HG03066 (cell line): ENCODE measurements at regions not wholly inside any gene's neighbourhood (a gene's known extent, or its start where the extent isn't known, plus 50 kb on each side); places are given as distances from the start of the nearest gene placed in this dataset.

Experiments
- ATAC-seq: cut with Tn5 transposase; IDR thresholded peaks from one replicate; pipeline ENCODE4 v1.9.1; 2021; ENCODE audit warnings: low read depth; ENCODE audit not compliant: unreplicated experiment

GRCh38 chr13:106721599-106721998 is 153.7 kb upstream of the ARGLU1 start:
- ATAC-seq = no peak

- ATAC-seq = no peak
Measured at GRCh38 chr13:106714271-106714982, 146.5 kb upstream of the ARGLU1 start.

DNA sequence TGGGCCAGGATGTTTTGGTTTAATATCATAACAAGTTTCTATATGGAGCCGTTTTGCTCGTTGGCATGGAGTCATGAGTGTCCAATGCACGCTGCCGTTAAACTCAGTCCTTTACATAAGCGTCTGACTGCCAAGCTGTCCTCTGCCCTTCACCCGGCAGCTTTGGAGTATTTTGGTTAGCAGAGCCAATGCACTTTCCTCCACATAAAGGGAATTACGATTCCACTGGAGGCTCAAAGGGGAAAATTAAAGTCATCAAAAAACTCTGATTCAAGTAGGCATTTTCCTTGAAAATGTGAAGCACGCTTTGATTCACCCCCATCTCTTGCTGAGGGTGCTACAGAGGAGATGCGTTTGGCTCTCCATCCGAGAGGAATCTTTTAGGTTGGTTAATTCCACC is 144.4 kb upstream of the ARGLU1 start:
- ATAC-seq = no peak

DNA sequence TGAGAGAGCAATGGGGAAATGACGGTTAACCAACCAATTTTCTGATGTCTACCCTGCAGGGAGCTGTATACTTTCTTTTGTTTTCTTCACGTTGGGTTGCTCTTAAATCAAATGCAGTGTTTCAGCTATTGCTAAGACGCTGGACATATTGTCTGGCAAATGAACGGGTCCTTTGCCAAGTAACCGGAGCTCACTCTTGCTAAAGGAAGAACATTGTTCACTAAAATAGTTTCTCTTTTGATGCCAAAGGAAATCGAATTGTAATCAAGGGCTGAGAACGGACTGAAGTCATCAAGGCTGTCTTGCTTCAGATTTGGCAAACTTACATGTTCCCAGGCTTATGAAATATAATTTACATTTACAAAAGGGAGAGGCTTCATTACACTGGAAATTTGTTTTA is 142.3 kb upstream of the ARGLU1 start:
- no peak for ATAC-seq

DNA sequence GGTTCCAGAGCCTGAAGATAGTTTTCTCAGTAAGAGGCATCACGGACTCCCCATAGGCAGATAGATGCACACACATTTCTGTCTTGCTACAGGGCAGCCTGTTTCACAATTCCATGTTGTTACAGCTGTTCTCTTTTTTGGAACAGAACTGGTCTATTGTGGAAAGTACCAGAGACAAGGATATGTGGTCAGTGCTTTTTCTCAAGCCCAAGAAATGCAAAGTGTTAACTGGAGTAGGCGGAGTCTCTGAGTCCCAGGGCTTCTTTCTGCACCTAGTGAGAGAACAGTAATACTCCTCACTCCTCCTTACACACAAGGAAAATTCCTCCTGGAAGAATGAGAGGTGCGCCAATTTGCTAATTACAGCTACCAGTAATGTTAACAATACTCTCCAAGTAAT is 141.6 kb upstream of the ARGLU1 start:
- no peak for ATAC-seq

GRCh38 chr13:106702505-106702904 is 134.6 kb upstream of the ARGLU1 start:
- ATAC-seq = no peak

- no peak for ATAC-seq
Measured at GRCh38 chr13:106701771-106702341, 133.9 kb upstream of the ARGLU1 start.

DNA sequence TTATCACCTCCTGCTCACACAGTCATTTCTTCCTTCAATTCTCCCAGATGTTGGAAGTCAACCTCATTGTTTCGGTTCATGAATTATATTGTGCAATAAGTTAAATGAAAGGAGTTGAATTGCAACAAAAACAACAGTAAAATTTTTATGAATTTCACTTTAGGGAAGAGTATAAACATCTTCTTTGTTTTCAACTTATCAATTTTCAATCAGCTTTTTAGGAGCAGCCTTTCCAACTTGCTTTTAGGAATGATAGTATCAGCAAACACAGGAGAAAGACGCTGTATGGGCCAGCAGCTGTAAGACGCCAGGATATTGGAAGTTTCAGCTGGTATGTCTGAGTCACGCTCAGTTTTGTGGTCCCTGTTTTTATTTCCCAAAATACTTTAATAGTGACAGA is 132.5 kb upstream of the ARGLU1 start:
- ATAC-seq = no peak

DNA sequence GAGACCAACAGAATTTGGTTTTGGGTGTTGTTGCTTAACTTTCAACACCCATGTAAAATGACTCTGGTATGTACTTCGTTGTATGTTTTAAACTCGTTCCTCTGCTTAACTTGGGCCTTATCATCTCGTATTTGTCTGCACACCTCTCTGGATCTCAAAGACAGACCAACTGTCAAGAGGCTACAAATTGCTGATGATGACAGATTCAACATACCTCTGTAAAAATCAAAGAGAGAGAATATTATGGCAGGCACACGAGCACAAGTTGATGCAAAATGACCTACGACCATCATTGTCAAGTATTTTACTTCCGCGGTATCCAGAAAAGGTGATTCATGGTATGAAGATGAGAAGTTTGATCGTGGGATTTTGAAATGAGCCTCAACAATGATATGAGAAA is 132.1 kb upstream of the ARGLU1 start:
- ATAC-seq = no peak

DNA sequence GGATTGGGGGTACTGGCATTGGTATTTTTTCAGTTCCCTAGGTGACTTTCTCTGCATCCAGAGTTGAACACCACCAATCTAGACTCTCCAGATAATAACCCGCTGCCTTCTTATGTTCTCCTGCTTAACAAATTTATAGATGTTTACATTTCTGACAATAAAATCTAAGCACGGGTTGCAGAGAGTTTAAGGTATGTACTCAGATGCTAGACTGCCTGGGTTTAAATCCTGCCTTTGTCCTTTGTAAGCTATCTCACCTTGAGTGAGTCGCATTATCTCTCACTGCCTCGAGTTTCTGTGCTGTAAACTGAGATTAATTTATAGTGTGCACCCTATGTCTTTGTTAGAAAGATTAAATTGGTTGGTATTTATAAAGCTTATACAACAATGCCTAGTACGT is 131.4 kb upstream of the ARGLU1 start:
- no peak for ATAC-seq

DNA sequence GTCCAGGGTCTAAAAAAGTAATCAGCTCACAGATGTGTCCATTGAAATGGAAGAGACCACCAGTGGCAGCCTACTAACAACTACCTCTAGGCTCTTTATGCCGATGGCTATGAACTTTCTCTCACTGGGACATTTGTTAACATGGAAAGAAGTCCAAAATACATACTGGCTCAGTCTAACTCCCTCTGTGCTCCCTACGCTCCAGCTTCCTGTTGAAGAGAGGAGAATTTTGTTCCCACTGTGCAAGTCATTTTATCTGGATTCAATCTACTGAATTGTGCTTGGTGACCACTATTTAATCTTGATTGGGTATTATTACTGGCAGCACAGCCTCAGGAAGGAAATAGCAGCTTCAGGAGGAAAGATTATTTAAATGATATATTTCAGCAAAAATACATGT is 128.8 kb upstream of the ARGLU1 start:
- ATAC-seq = no peak

- no peak for ATAC-seq
Measured at GRCh38 chr13:106696140-106696539, 128.2 kb upstream of the ARGLU1 start.

DNA sequence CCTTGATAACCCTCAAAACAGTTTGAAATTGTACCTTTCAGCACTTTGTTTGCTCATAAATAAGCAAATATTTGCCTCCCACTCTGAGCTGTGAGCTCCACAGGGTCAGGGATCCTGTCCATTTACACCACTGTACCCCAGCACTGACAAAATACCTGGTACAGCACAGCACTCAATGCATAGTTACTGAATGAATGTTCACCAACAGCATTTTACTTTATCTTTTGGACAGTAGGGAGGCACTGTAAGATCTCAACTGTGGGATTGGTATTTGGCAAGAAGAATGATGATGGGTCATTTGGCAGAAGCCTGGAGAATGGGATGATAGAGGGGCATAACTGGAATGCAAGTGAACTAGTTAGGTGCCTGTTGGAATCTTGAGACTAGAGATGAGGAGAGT is 127.2 kb upstream of the ARGLU1 start:
- no peak for ATAC-seq

DNA sequence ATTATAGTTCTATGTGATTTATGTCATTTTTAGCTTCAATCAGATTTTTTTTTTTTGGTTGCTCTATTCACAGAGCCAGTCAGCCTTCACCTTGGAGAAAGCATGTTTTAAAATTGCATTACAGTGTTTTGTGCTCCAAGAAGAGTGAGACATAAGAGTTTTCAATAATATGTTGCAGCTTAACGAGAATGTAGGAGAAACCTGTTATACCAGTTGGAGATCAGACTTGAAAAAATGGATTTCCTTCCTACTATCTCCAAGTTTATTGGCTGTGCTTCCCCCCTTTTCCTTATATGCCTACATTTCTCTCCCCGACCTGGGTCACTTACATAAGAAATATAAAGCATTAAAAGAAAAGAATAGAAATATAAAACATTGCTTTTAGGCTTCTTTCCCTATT is 123.9 kb upstream of the ARGLU1 start:
- no peak for ATAC-seq

- no peak for ATAC-seq
Measured at GRCh38 chr13:106691341-106691740, 123.4 kb upstream of the ARGLU1 start.

DNA sequence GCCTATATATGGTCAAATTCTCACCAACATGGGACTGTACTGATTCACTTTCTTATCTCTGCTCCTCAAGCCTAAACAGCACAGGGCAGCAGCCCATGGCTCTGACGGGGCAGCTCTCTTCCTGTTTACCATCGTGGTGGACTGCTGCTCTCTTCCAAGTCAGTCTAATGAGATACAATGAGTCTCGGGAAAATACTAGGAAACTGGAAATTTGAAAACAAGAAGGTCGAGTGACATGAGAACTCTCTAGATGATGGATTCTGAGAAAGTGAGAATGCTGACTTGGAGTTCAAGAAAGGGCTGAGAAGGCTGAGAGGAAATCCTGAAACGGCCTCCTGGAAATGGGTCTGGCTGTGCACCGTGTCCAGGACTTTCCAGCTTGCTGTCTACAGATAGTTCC is 122.8 kb upstream of the ARGLU1 start:
- ATAC-seq = no peak

DNA sequence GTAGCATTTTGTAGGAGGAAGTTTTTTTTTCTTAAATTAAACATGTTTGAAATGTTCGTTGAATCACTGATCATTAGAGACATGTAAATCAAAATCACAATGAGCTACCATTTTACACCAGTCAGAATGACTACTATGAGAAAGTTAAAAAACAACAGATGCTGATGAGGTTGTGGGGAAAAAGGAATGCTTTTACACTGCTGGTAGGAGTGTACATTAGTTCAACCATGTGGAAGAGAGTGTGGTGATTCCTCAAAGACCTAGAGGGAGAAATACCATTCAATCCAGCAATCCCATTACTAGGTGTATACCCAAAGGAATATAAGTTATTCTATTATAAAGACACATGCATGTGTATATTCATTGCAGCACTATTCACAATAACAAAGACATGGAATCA is 122.0 kb upstream of the ARGLU1 start:
- ATAC-seq = no peak

DNA sequence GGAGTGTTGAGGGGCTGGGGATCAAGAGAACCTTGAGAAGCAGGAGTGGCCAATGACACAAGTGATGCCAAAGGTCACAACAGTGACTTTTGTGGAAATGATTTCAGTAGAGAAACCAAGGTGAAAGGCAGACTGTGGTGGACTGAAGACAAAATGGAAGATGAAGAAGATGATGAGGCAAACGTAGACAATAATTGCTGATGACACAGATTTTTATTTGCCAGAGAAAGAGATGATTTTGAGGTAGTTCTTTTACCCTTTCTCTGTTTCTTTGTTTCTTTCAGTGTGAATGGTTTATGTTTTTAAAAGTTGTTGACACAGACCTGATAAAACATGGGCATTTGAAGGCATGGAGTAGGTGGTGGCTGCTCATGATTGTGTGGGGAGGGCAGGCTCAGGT is 121.0 kb upstream of the ARGLU1 start:
- no peak for ATAC-seq

GRCh38 chr13:106686163-106686562 is 118.2 kb upstream of the ARGLU1 start:
- no peak for ATAC-seq

GRCh38 chr13:106685143-106685542 is 117.2 kb upstream of the ARGLU1 start:
- ATAC-seq = no peak

GRCh38 chr13:106683918-106684317 is 116.0 kb upstream of the ARGLU1 start:
- ATAC-seq = no peak

DNA sequence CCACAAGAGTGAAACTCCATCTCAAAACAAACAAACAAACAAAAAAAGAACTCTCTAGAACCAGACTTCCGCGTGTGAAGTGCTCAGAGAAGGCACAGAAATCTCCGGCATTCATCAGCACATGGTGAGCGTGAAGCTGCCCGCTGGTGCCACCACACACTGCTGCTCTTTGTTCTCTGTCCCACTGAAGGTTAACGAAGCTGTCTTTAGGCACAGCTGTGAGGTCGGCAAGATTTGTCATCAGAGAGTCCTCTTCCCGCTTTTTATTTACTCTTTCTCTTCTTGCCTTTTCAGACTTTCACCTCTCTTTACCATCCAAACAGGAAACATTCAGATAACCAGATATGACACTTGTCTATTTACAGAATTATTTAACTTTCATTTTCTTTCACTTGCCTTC is 115.2 kb upstream of the ARGLU1 start:
- no peak for ATAC-seq

- ATAC-seq = no peak
Measured at GRCh38 chr13:106681997-106682396, 114.1 kb upstream of the ARGLU1 start.
